GM18508 (cell line): ENCODE measurements at regions not wholly inside any gene's neighbourhood (a gene's known extent, or its start where the extent isn't known, plus 50 kb on each side); places are given as distances from the start of the nearest gene placed in this dataset.
"Not testable (repeated sequence)": the region's sequence is repeated elsewhere in the genome, so short reads cannot be mapped to it uniquely, and the experiment has no call there.

Source experiments
- ATAC-seq: cut with Tn5 transposase; IDR thresholded peaks from one replicate; pipeline ENCODE4 v1.9.1; 2021; ENCODE audit warnings: moderate number of reproducible peaks; ENCODE audit not compliant: insufficient read depth, unreplicated experiment

GRCh38 chr5:104965006-104965405, 1402.4 kb upstream of the NUDT12 start:
- ATAC-seq, result no peak

GRCh38 chr5:104955479-104955878, 1392.9 kb upstream of the NUDT12 start:
- ATAC-seq, result no peak

GRCh38 chr5:104952876-104953275, 1390.3 kb upstream of the NUDT12 start:
- ATAC-seq, result no peak

- ATAC-seq, result no peak
These were observed 1389.2 kb upstream of the NUDT12 start for GRCh38 chr5:104951829-104952228.

- no peak for ATAC-seq
These were observed 1384.5 kb upstream of the NUDT12 start for GRCh38 chr5:104947076-104947475.

GRCh38 chr5:104942735-104943134, 1380.1 kb upstream of the NUDT12 start:
- no peak for ATAC-seq

- ATAC-seq, result no peak
These were observed 1378.5 kb upstream of the NUDT12 start for GRCh38 chr5:104941030-104941645.

- ATAC-seq, result no peak
These were observed 1375.0 kb upstream of the NUDT12 start for GRCh38 chr5:104937598-104937997.

GRCh38 chr5:104932431-104932830, 1369.8 kb upstream of the NUDT12 start:
- ATAC-seq, result no peak

- no peak for ATAC-seq
These were observed 1366.4 kb upstream of the NUDT12 start for GRCh38 chr5:104928906-104929520.

GRCh38 chr5:104915226-104915625, 1352.6 kb upstream of the NUDT12 start:
- no peak for ATAC-seq

- ATAC-seq, result no peak
These were observed 1352.0 kb upstream of the NUDT12 start for GRCh38 chr5:104914536-104915070.

- no peak for ATAC-seq
These were observed 1351.3 kb upstream of the NUDT12 start for GRCh38 chr5:104913841-104914281.

- no peak for ATAC-seq
These were observed 1347.2 kb upstream of the NUDT12 start for GRCh38 chr5:104909803-104910202.

- no peak for ATAC-seq
These were observed 1342.0 kb upstream of the NUDT12 start for GRCh38 chr5:104904561-104904960.

- ATAC-seq, result no peak
These were observed 1341.4 kb upstream of the NUDT12 start for GRCh38 chr5:104903941-104904340.

GRCh38 chr5:104891596-104891995, 1329.0 kb upstream of the NUDT12 start:
- no peak for ATAC-seq

GRCh38 chr5:104890767-104891166, 1328.2 kb upstream of the NUDT12 start:
- no peak for ATAC-seq

GRCh38 chr5:104859437-104859836, 1296.8 kb upstream of the NUDT12 start:
- ATAC-seq, result no peak

- ATAC-seq, result not testable (repeated sequence)
These were observed 1289.5 kb upstream of the NUDT12 start for GRCh38 chr5:104852099-104852498.

- no peak for ATAC-seq
These were observed 1283.0 kb upstream of the NUDT12 start for GRCh38 chr5:104845541-104845940.

GRCh38 chr5:104843822-104844221, 1281.2 kb upstream of the NUDT12 start:
- no peak for ATAC-seq
